ENCODE measurements at regions not wholly inside any gene's neighbourhood (a gene's known extent, or its start where the extent isn't known, plus 50 kb on each side); places are given as distances from the start of the nearest gene placed in this dataset.

DNA sequence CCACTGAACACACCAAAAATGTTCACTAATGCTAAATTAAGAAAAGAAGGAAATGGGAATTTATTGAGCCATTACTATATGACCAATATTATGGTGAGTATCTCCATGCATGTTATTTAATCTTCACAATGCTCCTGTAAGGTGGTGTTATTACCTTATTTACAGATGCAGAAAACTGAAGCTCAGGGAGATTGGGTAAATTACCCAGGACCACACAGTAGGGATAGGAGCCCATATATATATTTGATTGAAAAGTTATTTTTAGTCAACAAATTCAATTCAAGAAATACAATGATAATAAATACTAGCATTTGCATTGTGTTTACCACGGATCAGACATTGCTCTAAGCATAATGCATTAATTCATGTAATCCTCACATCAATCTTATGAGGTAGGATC lies 202.2 kb upstream of the FBXO11 start:
- DNase-seq = no peak

DNA sequence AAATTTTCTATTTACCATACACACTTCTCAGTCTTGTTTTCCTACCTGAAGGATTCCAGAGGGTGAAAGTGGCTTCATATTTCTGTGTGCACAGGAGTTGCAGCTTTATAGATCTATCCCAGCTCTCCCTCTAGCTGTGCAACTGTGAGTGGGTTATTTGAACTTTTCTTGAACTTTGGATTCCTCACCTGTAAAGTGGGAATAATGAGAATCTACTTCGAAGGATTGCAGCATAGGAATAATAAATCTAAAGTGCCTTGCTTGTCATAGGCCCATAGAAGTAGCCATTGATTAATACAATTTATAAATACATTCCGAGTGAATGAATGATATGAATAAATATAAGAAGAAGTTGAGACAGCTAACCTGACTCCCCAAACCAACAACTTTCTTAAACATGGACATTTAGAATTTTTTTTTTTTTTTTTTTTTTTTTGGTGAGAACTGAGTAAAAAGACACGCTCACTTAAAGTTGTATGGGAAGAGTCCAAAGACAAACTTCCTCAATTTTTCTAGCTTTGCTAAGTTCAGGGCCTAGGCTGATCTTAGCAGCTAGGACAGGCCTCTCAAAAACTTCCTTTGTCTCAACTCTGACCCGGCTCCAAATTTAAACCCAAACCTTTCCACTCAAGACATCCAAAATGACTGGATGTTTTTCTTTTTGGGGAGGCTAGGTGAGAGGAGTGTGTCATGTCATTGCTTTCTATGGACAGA lies 203.3 kb upstream of the FBXO11 start:
- DNase-seq = no peak

DNA sequence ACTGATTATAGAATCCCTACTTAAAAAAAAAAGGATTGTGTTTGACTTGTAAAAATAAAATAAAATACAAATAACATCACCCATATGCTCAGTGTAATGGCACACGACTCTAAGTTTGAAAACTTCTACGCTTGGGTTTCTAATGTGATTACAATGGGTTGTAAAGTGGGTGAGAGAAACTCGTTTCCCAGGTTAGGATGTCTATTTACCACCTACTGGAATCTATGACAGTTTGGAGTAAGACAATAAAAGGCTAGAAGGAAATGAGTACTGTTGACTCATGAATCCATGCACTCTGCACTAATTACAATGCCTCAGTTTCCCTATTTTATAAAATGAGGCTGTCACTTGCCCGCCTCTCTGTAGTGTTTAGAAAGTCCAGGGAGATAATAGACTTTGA lies 204.0 kb upstream of the FOXN2 start:
- no peak for DNase-seq

DNA sequence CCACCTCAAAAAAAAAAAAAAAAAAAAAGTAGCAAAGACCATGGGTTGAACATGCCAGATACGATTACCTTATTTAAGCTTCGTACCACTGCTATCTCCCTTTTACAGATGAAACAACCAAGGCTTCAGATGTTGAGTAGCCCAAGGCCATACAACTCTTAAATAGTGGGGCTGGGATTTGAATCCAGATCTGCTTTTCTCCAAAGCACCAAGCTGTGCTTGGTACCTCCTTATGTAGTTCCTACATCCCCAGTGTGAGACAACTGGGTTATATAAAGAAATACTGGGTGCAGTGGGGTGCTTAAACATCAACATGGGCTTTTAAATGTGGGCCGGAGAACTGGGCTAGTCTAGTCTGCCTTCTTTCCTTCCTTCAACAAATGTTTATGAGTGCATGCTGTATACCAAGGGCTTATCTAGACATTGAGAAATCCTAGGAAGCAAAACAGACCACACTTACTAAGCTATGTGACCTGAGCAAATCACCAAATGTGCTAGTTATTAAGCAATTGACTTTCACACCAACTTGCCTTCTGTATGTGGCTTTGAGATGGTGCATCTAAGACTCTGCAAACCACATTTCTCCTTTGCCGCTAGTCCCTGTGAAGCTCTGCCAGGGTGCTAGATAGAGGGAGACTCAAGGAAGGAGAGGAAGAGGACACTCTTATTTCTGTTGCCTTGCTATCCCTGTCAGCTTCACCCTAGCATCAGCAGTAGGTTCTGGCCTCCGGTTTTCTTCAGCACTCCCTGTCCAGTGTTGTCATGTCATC lies 201.4 kb upstream of the FOXN2 start:
- no peak for DNase-seq

DNA sequence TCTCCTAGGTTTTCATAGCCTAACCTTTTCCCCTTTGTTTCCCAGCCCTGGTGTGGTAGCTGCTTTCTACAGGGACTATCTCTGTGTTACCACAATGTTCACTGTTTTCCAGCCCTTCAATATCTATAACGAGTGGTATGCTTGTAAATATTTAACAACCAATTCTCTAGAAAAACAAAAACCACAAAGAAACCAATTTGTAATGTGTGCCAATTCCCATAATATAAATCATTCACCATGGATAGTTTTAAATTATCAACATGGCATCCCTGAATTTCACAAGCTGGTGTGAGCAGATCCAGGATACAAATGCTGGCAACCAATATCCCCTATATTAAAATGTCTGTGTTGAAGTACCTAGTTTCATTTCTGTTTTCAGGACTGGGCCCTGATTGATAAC lies 200.7 kb upstream of the FOXN2 start:
- no peak for DNase-seq

DNA sequence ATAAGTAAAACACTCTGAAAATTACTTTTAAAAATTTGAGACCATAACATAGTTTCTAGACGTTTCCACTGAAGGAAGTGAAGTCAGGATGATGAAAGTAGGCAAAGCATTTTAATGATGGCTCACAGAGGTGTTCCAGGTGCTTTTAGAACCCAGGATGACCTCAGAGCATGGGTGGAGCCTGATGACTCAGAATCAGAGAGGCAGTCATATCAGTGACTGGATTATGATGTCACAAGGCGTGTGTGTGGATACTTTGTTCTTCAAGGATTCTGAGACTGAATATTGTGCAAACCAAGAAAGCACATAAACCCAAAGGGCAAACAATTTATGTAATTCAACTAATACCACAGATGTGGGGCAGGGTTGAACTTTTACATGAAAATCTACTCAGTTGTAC lies 200.2 kb upstream of the FOXN2 start:
- no peak for DNase-seq

DNA sequence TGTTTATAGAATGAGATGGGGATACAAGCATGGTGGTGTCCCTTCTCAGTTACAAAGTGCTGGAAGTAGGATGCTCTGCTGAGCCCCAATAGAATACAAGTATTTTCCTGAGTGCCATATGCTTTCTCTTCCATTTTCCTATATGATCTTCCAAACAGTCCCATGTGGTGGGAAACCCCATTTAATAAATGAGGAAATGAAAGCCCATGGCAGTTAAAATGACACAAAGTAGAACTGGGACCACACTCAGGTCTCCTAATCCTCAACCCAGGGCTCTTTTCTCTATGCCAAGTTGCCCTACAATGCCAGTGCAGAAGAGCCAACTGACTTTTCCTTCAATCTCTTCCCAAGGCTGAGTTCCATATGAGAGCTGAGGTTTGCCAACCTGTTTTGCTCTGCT lies 198.0 kb upstream of the FOXN2 start:
- no peak for DNase-seq

DNA sequence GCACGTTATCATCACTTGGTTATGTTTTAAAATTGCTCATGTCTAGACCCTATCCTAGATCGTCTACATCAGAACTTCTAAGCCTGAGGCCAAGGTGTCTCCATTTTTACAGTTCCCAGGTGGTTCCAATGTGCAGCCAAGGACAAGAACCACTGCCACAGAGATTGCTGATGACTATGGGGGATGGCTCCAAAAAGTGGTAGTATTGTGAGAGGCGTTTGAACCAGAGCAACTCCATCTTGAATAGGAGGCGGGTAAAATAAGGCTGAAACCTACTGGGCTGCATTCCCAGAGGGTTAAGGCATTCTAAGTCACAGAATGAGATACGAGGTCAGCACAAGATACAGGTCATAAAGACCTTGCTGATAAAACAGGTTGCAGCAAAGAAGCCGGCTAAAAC lies 195.6 kb upstream of the FOXN2 start:
- no peak for DNase-seq

DNA sequence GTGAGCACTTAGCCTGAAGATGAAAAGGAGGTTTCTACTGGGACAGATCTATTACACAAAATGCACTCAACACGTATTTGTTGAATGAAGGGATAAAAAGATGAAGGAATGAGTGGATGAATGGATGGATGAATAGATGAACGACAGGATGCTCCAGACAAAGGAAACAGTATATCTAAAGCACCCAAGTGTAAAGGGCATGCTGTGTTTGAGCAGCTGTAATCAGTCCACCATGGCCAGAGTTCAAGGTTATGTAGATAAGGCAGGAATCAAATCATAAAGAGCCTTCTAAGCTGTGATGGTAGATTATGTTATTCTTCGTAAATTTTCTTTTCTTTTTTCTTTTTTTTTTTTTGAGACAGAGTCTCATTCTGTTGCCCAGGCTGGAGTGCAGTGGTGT lies 194.4 kb upstream of the FOXN2 start:
- no peak for DNase-seq

DNA sequence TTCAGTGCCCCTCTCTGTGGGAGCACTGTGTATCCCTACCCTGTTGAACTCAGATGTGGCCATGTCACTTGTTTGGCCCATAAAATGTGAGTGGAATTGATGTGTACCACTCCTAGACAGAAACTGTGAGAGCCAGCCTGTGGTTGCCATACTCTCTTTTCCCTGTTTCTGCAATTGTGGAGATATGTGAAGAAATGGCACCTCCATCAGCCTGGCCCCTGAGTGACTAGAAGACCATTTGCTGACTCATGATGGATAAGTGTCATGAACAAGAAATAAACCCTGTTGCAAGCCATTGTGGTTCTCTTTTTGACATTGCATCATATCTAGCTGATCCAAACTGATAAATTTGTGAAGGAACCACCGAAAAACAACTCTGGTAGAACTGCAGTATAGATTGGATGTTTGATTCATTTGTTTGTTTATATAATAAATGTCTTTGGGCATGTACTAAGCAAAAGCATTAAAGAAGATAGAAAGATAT lies 193.7 kb upstream of the FOXN2 start:
- DNase-seq = no peak

DNA sequence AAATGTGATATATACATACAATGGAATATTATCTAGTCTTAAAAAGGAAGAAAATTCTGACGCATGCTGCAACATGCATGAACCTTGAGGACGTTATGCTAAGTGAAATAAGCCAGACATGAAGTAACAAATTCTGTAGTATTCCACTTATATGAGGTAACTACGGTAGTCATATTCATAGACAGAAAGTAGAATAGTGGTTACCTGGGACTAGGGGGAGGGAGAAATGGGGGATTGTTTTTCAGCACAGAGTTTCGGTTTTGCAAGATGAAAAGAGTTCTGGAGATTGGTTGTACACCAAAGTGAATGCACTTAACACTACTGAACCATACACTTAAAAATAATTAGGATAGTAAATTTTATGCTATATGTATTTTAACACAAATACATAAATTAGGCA lies 192.3 kb upstream of the FOXN2 start:
- DNase-seq = no peak

DNA sequence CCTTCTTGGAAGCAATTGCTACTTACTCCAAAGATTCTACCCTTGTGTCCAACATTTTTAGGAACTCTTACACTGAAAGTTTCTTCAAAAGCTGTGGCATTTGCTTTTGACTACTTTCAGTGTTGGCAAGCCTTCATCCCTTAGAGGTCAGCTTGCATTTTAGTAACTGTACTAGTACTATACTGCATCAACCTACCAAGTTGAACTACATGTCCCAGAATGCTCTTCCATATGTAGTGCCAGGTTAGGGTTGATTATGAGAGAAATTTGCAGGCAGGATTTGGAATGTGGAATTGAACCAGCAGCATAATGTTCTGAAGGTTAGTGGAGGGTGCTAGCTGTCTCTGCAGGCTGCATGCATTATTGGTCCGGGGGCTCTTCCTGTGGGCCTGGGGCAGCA lies 189.9 kb upstream of the FOXN2 start:
- DNase-seq = no peak

DNA sequence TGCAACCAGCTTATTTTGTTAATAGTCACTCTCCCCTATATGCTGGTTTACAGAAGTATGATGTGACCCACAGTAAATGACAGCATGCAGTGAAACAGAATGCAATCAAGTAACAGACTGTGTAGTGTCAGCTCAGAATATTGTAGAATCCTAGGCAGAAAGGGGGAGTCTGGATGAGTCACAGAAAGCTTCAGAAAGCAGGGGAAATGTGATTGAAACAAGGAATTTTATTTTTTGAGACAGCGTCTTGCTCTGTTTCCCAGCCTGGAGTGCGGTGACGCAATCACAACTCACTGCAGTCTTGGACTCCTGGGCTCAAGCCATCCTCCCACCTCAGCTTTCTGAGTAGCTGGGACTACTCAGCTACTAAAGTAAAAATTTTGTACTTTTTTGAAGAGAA lies 188.3 kb upstream of the FOXN2 start:
- DNase-seq = no peak

DNA sequence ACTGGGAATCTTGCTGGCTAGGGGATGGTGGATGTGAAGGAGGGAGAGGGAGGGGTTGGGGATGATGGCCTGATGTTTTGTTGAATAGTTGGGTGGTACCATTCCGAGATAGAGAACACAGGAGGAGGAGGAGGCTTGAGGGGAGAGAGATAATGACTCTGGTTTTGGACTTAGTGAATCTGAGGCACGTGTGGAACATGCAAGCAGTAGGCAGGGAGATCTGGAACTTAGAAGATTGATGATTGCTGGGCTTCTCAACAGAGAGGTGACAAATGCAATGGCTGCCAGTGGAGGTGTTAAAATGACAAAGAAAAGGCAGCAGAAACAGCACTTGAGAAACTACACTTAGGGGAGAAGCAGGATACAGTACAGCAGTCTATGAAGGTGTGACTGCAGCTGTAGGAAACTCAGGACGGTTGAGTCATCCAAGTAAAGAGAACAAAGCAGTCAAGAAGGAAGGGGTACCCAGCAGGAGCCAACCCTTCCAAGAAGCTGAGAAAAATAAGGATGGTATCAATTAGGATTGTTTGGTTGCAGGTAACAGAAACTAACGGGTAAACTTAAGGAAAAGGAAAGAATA lies 186.8 kb upstream of the FOXN2 start:
- no peak for DNase-seq

DNA sequence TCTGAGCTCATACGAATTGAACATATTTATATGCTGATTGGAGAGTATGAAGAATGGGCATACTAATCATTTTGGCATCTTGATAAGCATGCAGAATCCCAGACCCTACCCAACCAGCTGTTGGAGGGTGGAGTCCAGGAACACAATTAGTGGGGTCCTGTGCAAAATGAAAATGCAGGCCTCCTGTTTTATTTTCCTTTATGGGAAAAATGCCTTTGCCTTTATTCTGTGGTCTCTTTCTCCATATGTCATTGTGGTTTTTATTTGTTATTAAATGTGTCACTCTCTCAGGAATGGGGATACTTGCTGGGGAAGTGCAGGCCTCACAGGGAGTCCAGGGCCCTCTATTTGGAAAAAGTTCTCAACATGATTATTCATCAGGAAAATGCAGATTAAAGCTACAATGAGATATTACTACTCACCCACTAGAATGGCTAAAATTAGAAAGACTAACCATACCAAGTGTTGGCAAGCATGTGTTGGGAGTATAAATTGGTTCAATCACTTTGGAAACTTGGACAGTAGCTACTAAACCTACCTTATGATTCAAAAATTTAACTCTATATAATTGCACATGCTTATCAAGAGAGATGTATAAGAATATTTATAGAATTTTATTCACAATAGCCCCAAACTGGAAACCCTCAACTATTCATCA lies 185.1 kb upstream of the FOXN2 start:
- DNase-seq = no peak

DNA sequence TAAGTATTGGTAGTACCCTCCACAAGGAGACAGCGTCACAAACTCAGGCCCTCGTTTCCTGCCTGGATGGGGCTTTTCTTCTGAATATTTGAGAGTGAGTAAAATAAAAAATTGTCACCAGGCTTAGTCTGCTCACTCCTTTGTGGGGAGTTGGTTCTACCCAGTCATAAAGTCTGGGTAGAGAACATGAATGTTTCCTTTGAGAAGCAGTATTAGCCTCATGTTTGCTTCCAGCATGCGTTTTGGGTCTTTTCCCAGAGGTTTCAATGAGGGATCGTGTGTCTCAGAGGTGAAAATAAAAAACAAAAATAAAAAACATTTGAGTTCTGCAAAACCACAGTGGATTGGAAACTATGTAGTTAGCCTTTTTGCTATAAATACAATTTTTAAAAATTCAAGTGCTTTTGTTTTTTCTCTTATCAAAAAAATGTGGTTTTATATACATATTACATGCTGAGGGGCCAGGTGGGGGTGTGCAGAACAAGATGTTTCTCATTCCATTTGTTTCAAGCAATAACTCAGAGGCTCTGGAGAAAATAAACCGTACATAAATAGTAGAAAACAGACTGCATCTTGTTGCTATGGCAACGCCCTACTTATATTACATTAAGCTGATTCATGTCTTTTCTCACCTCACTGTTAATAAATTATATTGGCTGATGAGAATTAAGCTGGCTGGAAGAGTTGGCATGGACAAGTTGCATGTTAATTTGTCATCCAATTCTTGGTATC lies 182.8 kb upstream of the FOXN2 start:
- DNase-seq = no peak

DNA sequence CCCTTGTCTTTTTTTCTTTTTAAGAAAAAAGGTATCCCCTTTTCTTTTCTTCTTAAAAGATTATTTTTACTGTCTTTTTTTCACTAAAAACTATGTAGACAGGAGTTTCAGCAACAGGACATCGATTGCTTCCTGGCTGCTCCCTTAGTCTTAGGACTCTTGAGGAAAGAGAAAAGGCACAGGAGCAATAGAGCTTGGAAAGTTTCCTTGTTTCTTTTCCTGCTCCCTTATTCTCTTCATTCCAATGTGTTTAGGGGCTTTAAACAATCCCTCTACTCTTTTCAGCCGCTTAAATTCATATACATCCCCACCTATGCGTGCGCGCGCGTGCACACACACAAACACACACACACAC lies 182.2 kb upstream of the FOXN2 start:
- DNase-seq = no peak

DNA sequence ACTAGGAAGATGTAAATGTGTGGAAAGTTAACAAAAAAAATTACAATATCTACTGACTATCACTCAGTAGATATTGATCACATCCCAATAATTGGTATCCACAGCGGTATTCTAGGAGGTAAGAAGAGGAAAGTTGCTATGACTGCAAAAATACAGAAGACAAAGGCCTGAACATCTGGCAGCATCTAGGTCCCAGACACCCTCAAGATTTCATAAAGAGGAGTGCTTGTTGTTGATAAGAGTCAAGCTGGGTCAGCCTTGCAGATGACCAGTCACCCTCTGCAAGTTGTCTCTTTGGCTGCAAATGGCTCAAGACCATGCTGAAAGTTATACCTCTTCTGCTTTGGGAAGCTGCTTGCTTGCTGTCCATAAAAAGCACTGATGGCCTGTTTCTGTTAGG lies 179.8 kb upstream of the FOXN2 start:
- no peak for DNase-seq

DNA sequence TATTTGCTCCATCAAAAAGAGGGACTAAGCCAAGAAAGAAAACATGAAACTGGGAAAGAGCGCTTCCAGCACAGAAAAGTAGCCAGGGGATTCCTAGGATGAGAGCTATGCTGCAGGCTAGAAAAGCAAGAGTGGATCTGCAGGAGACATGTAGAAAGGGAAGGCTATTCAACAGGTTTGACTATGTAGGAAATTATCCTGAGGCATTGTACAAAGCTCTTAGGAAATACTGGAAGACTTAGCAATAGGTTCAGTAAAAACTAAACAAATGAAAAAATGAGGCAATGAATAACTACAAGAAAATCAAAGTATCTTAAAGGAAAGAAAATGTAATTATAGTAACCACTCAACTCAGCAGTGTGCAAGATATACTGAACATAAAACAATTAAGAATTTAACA lies 178.7 kb upstream of the FOXN2 start:
- DNase-seq = no peak

DNA sequence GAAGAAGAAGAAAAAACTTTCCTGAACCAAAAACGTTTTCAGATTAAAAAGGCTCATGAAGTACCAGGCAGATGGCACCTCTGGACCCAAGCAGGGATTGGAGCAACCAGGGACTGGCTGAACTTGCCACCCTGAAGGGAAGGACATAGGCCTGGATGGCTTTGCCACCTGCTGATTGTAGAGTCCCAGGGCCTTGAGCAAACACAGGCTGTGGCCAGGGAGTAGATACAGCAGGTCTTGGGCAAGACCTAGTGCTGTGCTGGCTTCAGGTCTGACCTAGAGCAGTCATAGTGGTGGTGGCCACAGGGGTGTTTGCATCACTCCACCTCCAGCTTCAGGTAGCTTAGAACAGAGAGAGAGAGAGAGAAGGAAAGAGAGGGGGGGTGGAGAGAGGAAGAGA lies 176.7 kb upstream of the FOXN2 start:
- no peak for DNase-seq

DNA sequence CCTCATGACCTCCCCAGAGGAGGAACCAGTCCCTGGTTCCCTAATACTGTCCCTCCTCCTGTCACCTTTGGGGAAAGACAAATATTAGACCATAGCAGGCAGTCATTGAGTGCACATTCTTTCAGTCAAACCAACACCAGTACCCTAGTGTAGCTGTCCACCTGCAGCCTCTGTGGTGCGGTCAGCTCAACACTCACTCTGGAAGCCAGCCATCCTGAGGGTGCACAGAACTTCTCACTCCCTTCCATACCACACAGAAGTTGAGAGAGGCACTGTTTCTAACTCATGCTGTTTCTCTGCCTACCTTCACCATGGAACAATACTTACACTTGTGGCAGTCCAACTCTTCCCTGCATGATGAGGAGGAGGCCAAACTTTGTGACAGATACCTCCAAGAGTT lies 175.6 kb upstream of the FOXN2 start:
- DNase-seq = no peak

DNA sequence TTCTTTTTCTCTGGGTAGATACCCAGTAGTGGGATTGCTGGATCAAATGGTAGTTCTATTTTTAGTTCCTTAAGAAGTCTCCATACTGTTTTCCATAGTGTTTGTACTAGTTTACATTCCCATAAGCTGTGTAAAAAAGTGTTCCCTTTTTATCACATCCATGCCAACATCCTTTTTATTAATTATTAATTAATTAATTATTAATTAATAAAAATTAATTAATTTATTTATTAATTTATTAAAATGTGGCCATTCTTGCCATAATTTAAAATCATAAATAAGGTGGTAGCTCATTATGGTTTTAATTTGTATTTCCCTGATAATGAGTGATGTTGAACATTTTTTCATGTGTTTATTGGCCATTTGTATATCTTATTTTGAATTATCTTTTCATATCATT lies 173.9 kb upstream of the FOXN2 start:
- DNase-seq = no peak

DNA sequence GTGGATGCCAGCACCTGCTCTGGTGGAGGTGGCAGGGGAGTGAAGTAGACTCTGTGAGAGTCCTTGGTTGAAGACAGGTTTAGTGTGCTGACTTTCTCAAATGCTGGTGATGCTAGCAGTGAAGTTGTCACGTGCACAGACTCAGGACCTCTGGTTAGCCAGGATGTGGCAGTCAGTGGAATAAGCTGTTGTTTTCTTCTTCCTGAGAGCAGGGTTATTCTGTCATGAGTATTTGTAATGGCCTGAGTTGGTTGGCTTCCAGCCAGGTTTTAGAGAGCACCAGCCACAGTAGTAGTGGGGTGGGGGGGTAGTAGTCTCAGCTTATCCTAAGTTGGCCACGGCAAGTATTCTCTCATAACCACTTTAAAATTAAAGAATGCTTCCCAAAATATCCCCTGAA lies 169.7 kb upstream of the FOXN2 start:
- DNase-seq = no peak

Measured in NCI-H1048 (cell line).